H9 (cell line): ENCODE measurements at regions not wholly inside any gene's neighbourhood (a gene's known extent, or its start where the extent isn't known, plus 50 kb on each side); places are given as distances from the start of the nearest gene placed in this dataset.

ENCODE experiments used
- DNase-seq: peaks from one replicate; pipeline ENCODE4 v3.0.0-alpha.2; 2017
- H2AFZ ChIP-seq: one replicate; pipeline ENCODE4 v1.6.1; 2013; ENCODE audit warnings: mild to moderate bottlenecking, low read length, control low read depth, moderate library complexity
- H2AK5ac ChIP-seq: 2 replicates; pipeline ENCODE4 v1.6.1; 2013; ENCODE audit warnings: low read length, control low read depth, mixed read lengths; ENCODE audit not compliant: insufficient read length
- H2BK120ac ChIP-seq: one replicate; pipeline ENCODE4 v1.6.1; 2013; ENCODE audit warnings: low read depth, mild to moderate bottlenecking, low read length, control low read depth, inconsistent platforms; ENCODE audit not compliant: poor library complexity, severe bottlenecking
- H2BK12ac ChIP-seq: 2 replicates; pipeline ENCODE4 v1.6.1; 2013; ENCODE audit warnings: low read length, control low read depth, mixed read lengths, low read depth; ENCODE audit not compliant: insufficient read length
- H2BK15ac ChIP-seq: 2 replicates; pipeline ENCODE4 v1.6.1; 2013; ENCODE audit warnings: low read depth, low read length, control low read depth
- H2BK20ac ChIP-seq: one replicate; pipeline ENCODE4 v1.6.1; 2013; ENCODE audit warnings: low read depth, mild to moderate bottlenecking, low read length, control low read depth, inconsistent platforms; ENCODE audit not compliant: poor library complexity, severe bottlenecking
- H2BK5ac ChIP-seq: 2 replicates; pipeline ENCODE4 v1.6.1; 2013; ENCODE audit warnings: low read length, control low read depth, mixed read lengths; ENCODE audit not compliant: insufficient read length
- H3K14ac ChIP-seq: 2 replicates; pipeline ENCODE4 v1.6.1; 2013; ENCODE audit warnings: low read length, control low read depth; ENCODE audit not compliant: insufficient read depth
- H3K18ac ChIP-seq: 2 replicates; pipeline ENCODE4 v1.6.1; 2013; ENCODE audit warnings: low read depth, mild to moderate bottlenecking, mixed read lengths, low read length, control low read depth; ENCODE audit not compliant: insufficient read length
- H3K23ac ChIP-seq: 2 replicates; pipeline ENCODE4 v1.6.1; 2013; ENCODE audit warnings: low read length, control low read depth, mixed read lengths, low read depth; ENCODE audit not compliant: insufficient read length
- H3K23me2 ChIP-seq: 2 replicates; pipeline ENCODE4 v1.6.1; 2013; ENCODE audit warnings: low read depth, mild to moderate bottlenecking, mixed read lengths, low read length, control low read depth; ENCODE audit not compliant: insufficient read length, poor library complexity, severe bottlenecking
- H3K27ac ChIP-seq: 2 replicates; pipeline ENCODE4 v1.5.1; 2013; ENCODE audit warnings: low read length, control low read depth, mixed read lengths, low read depth; ENCODE audit not compliant: insufficient read length
- H3K27me3 ChIP-seq: 2 replicates; pipeline ENCODE4 v1.6.1; 2013; ENCODE audit warnings: low read length, control low read depth, inconsistent platforms; ENCODE audit not compliant: insufficient read depth
- H3K4ac ChIP-seq: 2 replicates; pipeline ENCODE4 v1.6.1; 2013; ENCODE audit warnings: low read depth, mild to moderate bottlenecking, control low read depth, inconsistent platforms, low read length, moderate library complexity
- H3K4me1 ChIP-seq: 2 replicates; pipeline ENCODE4 v1.6.1; 2013; ENCODE audit warnings: low read length, control low read depth, inconsistent platforms; ENCODE audit not compliant: insufficient read depth
- H3K4me2 ChIP-seq: 2 replicates; pipeline ENCODE4 v1.6.1; 2013; ENCODE audit warnings: low read length, control low read depth, mixed read lengths; ENCODE audit not compliant: insufficient read length, insufficient read depth
- H3K56ac ChIP-seq: 2 replicates; pipeline ENCODE4 v1.6.1; 2013; ENCODE audit warnings: low read depth, mild to moderate bottlenecking, mixed read lengths, low read length, control low read depth; ENCODE audit not compliant: insufficient read length
- H3K79me1 ChIP-seq: 2 replicates; pipeline ENCODE4 v1.6.1; 2013; ENCODE audit warnings: low read depth, mild to moderate bottlenecking, moderate library complexity, low read length, control low read depth, inconsistent platforms; ENCODE audit not compliant: insufficient read depth, poor library complexity, severe bottlenecking
- H3K79me2 ChIP-seq: 2 replicates; pipeline ENCODE4 v1.6.1; 2013; ENCODE audit warnings: low read length, control low read depth, inconsistent platforms; ENCODE audit not compliant: insufficient read depth
- H3K9ac ChIP-seq: 2 replicates; pipeline ENCODE4 v1.6.1; 2013; ENCODE audit warnings: low read length, control low read depth, mixed read lengths; ENCODE audit not compliant: insufficient read length; ENCODE audit errors: extremely low read depth
- H3K9me3 ChIP-seq: one replicate; pipeline ENCODE4 v1.6.1; 2013; ENCODE audit warnings: low read depth, low read length, inconsistent platforms; ENCODE audit not compliant: control insufficient read depth
- H3T11ph ChIP-seq: one replicate; pipeline ENCODE4 v1.6.1; 2013; ENCODE audit warnings: mild to moderate bottlenecking, low read length, control low read depth, inconsistent platforms
- H4K20me1 ChIP-seq: one replicate; pipeline ENCODE4 v1.6.1; 2013; ENCODE audit not compliant: control insufficient read depth, insufficient read length, insufficient read depth
- H4K5ac ChIP-seq: 2 replicates; pipeline ENCODE4 v1.6.1; 2013; ENCODE audit warnings: low read depth, mild to moderate bottlenecking, mixed read lengths, low read length, control low read depth; ENCODE audit not compliant: insufficient read length
- H4K8ac ChIP-seq: replicated peaks from 2 replicates; pipeline ENCODE4 v1.6.1; 2013; ENCODE audit warnings: low read length, control low read depth, mixed read lengths, low read depth; ENCODE audit not compliant: insufficient read length
- H4K91ac ChIP-seq: 2 replicates; pipeline ENCODE4 v1.6.1; 2013; ENCODE audit warnings: low read depth, mild to moderate bottlenecking, moderate library complexity, mixed read lengths, low read length, control low read depth; ENCODE audit not compliant: insufficient read length
- H3K27ac Mint-ChIP-seq, 3 experiments: 2 replicates in 2 of 3; 3 replicates in 1 of 3; pipeline ENCODE4 v1.8.0; 2020 to 2021; ENCODE audit warnings: mixed read lengths in 3 of 3, mild to moderate bottlenecking in 1 of 3, moderate library complexity in 1 of 3
- H3K27me3 Mint-ChIP-seq: 2 replicates; pipeline ENCODE4 v1.8.0; 2021; ENCODE audit warnings: low read depth, mild to moderate bottlenecking, moderate library complexity, mixed read lengths
- H3K36me3 Mint-ChIP-seq, 3 experiments: 2 replicates in 2 of 3; 3 replicates in 1 of 3; pipeline ENCODE4 v1.8.0; 2020 to 2021; ENCODE audit warnings: low read depth in 3 of 3, mixed read lengths in 3 of 3; ENCODE audit not compliant: insufficient read depth in 1 of 3
- H3K4me1 Mint-ChIP-seq, 2 experiments: 2 replicates each; pipeline ENCODE4 v1.8.0; 2020; ENCODE audit warnings: mixed read lengths in 2 of 2
- H3K4me3 Mint-ChIP-seq, 2 experiments: 2 replicates in 1 of 2; 3 replicates in 1 of 2; pipeline ENCODE4 v1.8.0; 2020 to 2021; ENCODE audit warnings: mild to moderate bottlenecking in 2 of 2, mixed read lengths in 2 of 2, moderate library complexity in 1 of 2
- H3K9me3 Mint-ChIP-seq, 2 experiments: 2 replicates in 1 of 2; 3 replicates in 1 of 2; pipeline ENCODE4 v1.8.0; 2020; ENCODE audit warnings: mild to moderate bottlenecking in 2 of 2, mixed read lengths in 2 of 2, moderate library complexity in 1 of 2
- CTCF ChIP-seq: fragments of 200-600 bp; sonication (generic); conservative IDR thresholded peaks from 3 replicates; pipeline ENCODE4 v1.8.0; 2021; ENCODE audit warnings: antibody characterized with exemption, mild to moderate bottlenecking
- WGBS: extraction: QIAGEN DNeasy Blood & Tissue Kit; methylation state at CpG from one replicate; pipeline ENCODE4 v1.1.7; 2013; ENCODE audit warnings: missing lambda C conversion rate, low lambda C conversion rate, mixed read lengths; ENCODE audit not compliant: insufficient read length; ENCODE audit errors: extremely low coverage; 5-methylcytosine and 5-hydroxymethylcytosine counted together

GRCh38 chr5:53338971-53339370 is 141.5 kb upstream of the FST start:
- no peak overlapping the region for H2BK5ac ChIP-seq
- H3K18ac ChIP-seq: no peak overlapping the region
- no CpG with 5 or more reads among the region's 2 CpGs for WGBS
- no peak for DNase-seq
- H3K4me1 ChIP-seq: no peaks in the 10 kb centered on the region
- no peak overlapping the region for H3T11ph ChIP-seq
- no peak overlapping the region for H3K14ac ChIP-seq
- no peaks in the 10 kb centered on the region for H3K79me2 ChIP-seq
- no peak overlapping the region for H3K56ac ChIP-seq
- Mint-ChIP-seq H3K27me3 (no peaks in the 10 kb centered on the region), H3K27ac (no peak overlapping the region), H3K9me3 (peaks cover under 1% of the 10 kb centered on the region in 2 experiments; a peak in 4 of 5 replicates), H3K4me1 (no peaks in the 10 kb centered on the region), H3K4me3 (no peak overlapping the region), H3K36me3 (0 out of 7 replicates have a peak, but pooled peaks cover 0 to under 1% (median 0%) of the 10 kb centered on the region in 3 experiments)
- H3K9ac ChIP-seq: no peak overlapping the region
- no peak overlapping the region for H2BK120ac ChIP-seq
- H2AFZ ChIP-seq: no peak overlapping the region
- no peak overlapping the region for H2BK20ac ChIP-seq
- no peak overlapping the region for H3K27ac ChIP-seq
- H3K4me2 ChIP-seq: no peak overlapping the region
- no peak overlapping the region for H2BK12ac ChIP-seq
- H4K5ac ChIP-seq: no peak overlapping the region
- no peak for TF ChIP-seq CTCF
- H3K23ac ChIP-seq: no peak overlapping the region
- no peak overlapping the region for H2BK15ac ChIP-seq
- no peak overlapping the region for H2AK5ac ChIP-seq
- no peak overlapping the region for H3K4ac ChIP-seq
- H4K8ac ChIP-seq: no peak overlapping the region
- no peaks in the 10 kb centered on the region for H3K79me1 ChIP-seq
- H4K91ac ChIP-seq: no peak overlapping the region
- no peaks in the 10 kb centered on the region for H3K9me3 ChIP-seq
- no peaks in the 10 kb centered on the region for H4K20me1 ChIP-seq
- H3K27me3 ChIP-seq: no peaks in the 10 kb centered on the region
- H3K23me2 ChIP-seq: no peaks in the 10 kb centered on the region
